SU-DHL-6 (cell line): ENCODE measurements at regions not wholly inside any gene's neighbourhood (a gene's known extent, or its start where the extent isn't known, plus 50 kb on each side); places are given as distances from the start of the nearest gene placed in this dataset.

ENCODE experiments used
- EZH2phosphoT487 ChIP-seq: fragments of 200-600 bp; sonication (generic), shearing (Covaris generic); conservative IDR thresholded peaks from 2 replicates; pipeline ENCODE4 v1.6.1; 2018; ENCODE audit warnings: mild to moderate bottlenecking, antibody characterized with exemption, low read length, moderate library complexity, mixed read lengths
- TF ChIP-seq, protein P1 (sequence below): fragments of 200-600 bp; sonication (generic); IDR thresholded peaks from one replicate; pipeline ENCODE4 v1.5.1; 2017; ENCODE audit warnings: antibody characterized with exemption, mild to moderate bottlenecking, low read length, moderate library complexity; ENCODE audit not compliant: insufficient read depth, poor library complexity, severe bottlenecking

- no peak for TF ChIP-seq EZH2phosphoT487
- TF ChIP-seq, protein P1, sequence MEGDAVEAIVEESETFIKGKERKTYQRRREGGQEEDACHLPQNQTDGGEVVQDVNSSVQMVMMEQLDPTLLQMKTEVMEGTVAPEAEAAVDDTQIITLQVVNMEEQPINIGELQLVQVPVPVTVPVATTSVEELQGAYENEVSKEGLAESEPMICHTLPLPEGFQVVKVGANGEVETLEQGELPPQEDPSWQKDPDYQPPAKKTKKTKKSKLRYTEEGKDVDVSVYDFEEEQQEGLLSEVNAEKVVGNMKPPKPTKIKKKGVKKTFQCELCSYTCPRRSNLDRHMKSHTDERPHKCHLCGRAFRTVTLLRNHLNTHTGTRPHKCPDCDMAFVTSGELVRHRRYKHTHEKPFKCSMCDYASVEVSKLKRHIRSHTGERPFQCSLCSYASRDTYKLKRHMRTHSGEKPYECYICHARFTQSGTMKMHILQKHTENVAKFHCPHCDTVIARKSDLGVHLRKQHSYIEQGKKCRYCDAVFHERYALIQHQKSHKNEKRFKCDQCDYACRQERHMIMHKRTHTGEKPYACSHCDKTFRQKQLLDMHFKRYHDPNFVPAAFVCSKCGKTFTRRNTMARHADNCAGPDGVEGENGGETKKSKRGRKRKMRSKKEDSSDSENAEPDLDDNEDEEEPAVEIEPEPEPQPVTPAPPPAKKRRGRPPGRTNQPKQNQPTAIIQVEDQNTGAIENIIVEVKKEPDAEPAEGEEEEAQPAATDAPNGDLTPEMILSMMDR, result no peak
Measured at GRCh38 chr15:31171731-31172130, 70.2 kb upstream of the TRPM1 start.
